ENCODE measurements at regions not wholly inside any gene's neighbourhood (a gene's known extent, or its start where the extent isn't known, plus 50 kb on each side); places are given as distances from the start of the nearest gene placed in this dataset.

DNA sequence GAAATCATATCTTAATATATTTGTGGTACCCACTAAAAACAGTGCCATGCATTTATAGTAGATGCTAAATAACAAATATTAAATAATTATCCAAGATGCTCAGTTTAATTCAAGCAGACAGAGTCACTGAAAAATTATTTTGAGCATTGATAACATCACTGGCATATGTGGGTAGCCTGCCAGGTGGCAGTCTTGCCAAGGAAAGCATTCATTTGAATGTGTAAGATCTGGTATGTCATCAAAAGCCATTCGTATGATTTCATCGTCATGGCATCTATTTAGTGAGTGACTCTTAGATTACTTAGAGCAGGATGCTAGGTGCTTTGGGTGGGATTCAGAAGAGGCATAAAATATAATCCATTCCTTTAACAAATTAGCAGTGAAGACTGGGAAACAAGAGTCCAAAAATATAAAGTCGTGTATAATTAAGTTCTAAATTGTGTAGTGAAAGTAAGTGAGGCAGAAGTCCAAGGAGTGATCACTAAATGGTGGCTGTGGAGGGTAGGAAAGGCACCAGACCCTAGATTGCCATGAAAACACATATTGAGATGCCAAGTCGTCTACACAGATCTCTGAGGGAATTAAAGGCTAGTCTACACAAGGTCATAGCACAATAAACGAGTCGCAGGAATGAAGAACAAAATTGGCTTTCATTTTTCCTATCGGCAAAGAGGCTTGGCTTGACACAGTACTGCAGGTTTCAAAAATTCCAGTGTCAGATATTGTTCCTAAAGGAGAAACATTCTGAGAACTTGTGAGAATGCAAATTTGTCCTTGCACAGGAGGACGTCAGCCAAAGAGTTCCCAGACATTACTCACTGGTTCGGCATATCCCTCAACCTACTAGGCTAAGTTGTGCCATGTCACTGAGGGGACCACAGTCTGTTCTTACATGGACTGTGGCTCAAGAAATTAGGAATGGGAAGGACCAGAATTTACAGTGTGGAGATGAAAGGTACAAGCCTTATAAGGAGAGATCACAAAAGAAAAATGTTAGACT is 130.8 kb downstream of the LYPLAL1 start:
- no peak for TF ChIP-seq L3MBTL2 (conservative IDR thresholded peaks at IDR 0.05)
- TF ChIP-seq SP1 (IDR thresholded peaks at IDR 0.05) = no peak
- TF ChIP-seq NFRKB (IDR thresholded peaks at IDR 0.05) = no peak
- no peak for TF ChIP-seq ZNF384 (IDR thresholded peaks at IDR 0.05)
- no peak for TF ChIP-seq BHLHE40 (IDR thresholded peaks at IDR 0.05; ENCODE audit: borderline replicate concordance)
- TF ChIP-seq FOXA1 (IDR thresholded peaks at IDR 0.05) = no peak
- TF ChIP-seq CTBP1 (IDR thresholded peaks at IDR 0.05; ENCODE audit: borderline replicate concordance) = no peak
- TF ChIP-seq ELF4 (IDR thresholded peaks at IDR 0.05) = no peak
- no peak for TF ChIP-seq PKNOX1 (IDR thresholded peaks at IDR 0.05)
- TF ChIP-seq FOXM1 (IDR thresholded peaks at IDR 0.05; ENCODE audit: borderline replicate concordance) = no peak
- TF ChIP-seq TARDBP (IDR thresholded peaks at IDR 0.05) = no peak
- TF ChIP-seq ARNT (IDR thresholded peaks at IDR 0.05) = no peak

Data from HEK293T (cell line).